DOHH2 (cell line): ENCODE measurements at regions not wholly inside any gene's neighbourhood (a gene's known extent, or its start where the extent isn't known, plus 50 kb on each side); places are given as distances from the start of the nearest gene placed in this dataset.

Experiments used
- EZH2phosphoT487 ChIP-seq: fragments of 200-600 bp; sonication (generic); IDR thresholded peaks from 2 replicates; pipeline ENCODE4 v1.6.1; 2017; ENCODE audit warnings: borderline replicate concordance, mild to moderate bottlenecking, antibody characterized with exemption, low read length, moderate library complexity, mixed read lengths
- TF ChIP-seq, protein P1 (sequence below): fragments of 200-600 bp; sonication (generic); IDR thresholded peaks from one replicate; pipeline ENCODE4 v1.5.1; 2014; ENCODE audit warnings: antibody characterized with exemption, mild to moderate bottlenecking, low read depth, low read length; ENCODE audit not compliant: poor library complexity, severe bottlenecking

DNA sequence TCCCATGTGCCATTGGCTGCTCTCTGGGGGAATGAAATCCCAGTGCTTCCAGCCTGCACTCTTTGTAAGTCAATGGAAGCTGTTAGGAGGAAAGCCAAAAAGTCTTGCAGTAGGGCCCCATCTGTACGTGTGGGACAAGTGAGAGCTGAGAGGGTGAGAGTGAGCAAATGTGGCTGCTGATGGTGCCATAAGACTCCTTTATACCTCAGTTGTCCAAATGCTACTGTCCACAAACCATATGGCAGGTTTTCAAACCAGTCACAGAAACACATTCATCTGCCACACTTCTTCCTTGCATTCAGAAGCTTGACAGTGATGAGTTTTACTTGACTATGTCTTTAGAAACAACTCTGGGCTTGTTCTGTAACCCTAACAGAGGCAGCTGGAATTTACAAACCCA lies 543.8 kb downstream of the CSNK1G3 start:
- TF ChIP-seq, protein P1, sequence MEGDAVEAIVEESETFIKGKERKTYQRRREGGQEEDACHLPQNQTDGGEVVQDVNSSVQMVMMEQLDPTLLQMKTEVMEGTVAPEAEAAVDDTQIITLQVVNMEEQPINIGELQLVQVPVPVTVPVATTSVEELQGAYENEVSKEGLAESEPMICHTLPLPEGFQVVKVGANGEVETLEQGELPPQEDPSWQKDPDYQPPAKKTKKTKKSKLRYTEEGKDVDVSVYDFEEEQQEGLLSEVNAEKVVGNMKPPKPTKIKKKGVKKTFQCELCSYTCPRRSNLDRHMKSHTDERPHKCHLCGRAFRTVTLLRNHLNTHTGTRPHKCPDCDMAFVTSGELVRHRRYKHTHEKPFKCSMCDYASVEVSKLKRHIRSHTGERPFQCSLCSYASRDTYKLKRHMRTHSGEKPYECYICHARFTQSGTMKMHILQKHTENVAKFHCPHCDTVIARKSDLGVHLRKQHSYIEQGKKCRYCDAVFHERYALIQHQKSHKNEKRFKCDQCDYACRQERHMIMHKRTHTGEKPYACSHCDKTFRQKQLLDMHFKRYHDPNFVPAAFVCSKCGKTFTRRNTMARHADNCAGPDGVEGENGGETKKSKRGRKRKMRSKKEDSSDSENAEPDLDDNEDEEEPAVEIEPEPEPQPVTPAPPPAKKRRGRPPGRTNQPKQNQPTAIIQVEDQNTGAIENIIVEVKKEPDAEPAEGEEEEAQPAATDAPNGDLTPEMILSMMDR, result no peak
- TF ChIP-seq EZH2phosphoT487, result no peak
